Superior temporal gyrus (tissue), 1 donor: ENCODE measurements at regions not wholly inside any gene's neighbourhood (a gene's known extent, or its start where the extent isn't known, plus 50 kb on each side); places are given as distances from the start of the nearest gene placed in this dataset.
A peak's percentile ranks its signal among the peaks of the same experiment; 100 is the strongest.

Source experiments
- DNase-seq: peaks from one replicate; pipeline ENCODE4 v3.0.0-alpha.2; 2016; ENCODE audit errors: extremely low spot score

- DNase-seq: no peak
Measured at GRCh38 chr2:139165601-139166000, 385.4 kb upstream of the NXPH2 start.

DNA sequence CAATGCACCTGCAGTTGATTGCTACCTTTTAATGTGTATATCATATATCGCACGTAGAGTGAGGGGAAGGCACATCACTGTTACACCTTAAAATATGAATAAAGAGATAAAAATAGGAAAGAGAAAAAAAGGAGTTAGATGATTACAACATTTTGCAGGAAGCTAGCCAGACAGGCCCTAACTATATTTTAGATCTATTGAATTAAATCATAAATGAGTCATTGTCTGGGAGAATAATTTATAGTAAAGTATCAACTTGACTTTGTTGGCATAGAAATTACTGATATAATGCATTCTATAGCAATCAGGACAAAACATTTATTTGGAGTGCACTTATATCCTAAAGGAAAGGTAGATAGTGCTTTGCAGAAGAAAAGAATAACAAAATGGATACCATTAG is 384.9 kb upstream of the NXPH2 start:
- DNase-seq: no peak

GRCh38 chr2:139162957-139163356 is 382.8 kb upstream of the NXPH2 start:
- no peak for DNase-seq

- DNase-seq: no peak
Measured at GRCh38 chr2:139162456-139162855, 382.3 kb upstream of the NXPH2 start.

GRCh38 chr2:139160836-139161235 is 380.6 kb upstream of the NXPH2 start:
- no peak for DNase-seq

DNA sequence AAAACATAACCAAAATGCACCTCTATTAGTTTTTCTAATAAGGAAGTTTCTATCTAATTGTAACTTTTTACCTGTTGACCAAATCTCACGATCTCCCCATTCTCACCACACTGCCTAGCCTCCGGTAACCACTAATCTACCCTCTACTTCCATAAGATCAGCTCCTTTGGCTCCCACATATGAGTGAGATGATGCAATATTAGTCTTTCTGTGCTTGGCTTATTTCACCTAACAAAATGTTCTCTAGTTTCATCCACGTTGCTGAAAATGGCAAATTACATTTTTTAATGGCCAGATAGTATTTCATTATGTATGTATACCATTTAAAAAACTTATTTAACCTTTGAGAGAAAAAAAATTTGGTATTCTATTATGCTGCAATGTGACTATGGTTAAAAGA is 379.0 kb upstream of the NXPH2 start:
- DNase-seq: no peak

GRCh38 chr2:139156730-139157129 is 376.5 kb upstream of the NXPH2 start:
- DNase-seq: no peak

- DNase-seq: no peak
Measured at GRCh38 chr2:139155991-139156390, 375.8 kb upstream of the NXPH2 start.

GRCh38 chr2:139142252-139142880 is 362.2 kb upstream of the NXPH2 start:
- no peak for DNase-seq

DNA sequence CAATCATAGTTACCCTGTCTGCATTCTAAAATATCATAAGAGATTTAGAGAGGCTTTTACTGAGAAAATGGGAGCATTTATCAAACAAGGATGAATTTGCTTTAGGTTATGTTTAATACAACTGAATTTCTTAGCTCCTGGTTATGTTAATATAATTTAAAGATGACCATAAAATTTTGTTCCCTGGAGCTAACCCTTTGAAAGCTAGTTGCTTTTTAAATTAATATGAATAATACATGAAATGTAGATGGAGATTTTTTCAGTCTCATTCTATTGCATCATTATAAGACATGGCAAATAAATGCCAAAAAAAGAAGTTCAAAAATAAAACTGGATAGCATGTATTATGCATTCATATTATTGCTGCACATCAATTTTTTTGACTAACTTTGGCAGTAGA is 344.1 kb upstream of the NXPH2 start:
- DNase-seq: no peak

DNA sequence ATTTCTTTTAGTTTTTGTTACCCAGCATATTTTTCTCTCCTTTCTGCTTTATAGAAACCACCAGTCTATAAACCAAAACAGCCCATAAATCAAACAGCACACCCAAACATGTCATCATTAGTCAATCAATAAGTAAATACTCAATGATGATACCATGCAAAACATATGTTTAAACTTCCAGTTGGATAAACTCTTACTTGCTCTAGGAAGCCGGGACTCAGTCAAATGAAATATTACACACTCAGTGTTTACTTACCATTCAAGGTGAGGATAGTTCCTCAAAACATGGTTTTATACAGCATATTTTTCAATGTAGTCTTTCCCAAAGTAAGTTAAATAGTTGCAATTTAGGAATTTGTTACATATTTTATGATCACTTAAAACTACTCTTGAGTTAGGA is 343.6 kb upstream of the NXPH2 start:
- DNase-seq: no peak

DNA sequence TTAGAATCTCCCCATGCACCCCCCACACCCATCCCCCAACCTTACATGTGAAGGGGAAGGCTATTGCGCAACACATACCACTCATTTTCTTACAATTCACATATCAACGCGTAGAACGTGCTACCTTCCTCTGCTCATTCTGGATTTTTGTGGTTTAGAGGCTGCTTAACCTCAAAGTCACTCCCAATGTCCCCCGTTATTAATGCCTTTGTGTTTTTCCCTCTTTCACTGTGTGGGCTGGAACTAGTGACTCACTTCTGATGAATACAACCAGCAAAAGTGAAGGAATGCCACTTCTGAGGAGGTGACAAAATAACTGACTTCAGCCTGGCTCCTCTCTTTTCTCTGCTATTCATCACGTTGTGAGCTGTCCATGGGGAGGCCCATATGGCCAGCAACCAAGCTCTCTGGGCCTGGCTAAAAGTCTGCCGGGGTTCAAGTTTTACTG is 342.5 kb upstream of the NXPH2 start:
- no peak for DNase-seq

GRCh38 chr2:139099721-139100120 is 319.5 kb upstream of the NXPH2 start:
- DNase-seq: no peak

DNA sequence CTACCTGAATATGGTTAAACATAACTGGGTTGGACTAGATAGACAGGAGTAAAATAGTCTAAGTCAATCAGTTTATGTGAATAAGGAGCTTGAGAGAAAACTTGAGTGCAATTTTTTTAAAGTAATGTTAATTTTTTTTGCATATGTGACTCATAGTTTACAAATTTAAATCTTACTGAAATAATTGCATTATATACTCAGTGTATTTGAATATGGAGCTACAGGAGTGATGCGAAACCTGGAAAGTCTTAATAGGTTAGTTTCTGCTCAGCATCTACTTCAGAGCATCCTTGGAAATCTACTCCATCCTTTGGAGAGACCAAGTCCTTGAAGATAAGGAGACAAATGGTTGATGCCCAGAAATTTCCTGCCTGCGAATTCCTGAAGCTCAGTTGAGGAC is 318.8 kb upstream of the NXPH2 start:
- DNase-seq: no peak

- no peak for DNase-seq
Measured at GRCh38 chr2:139083121-139083520, 302.9 kb upstream of the NXPH2 start.

- DNase-seq: peak; percentile 33
Measured at GRCh38 chr2:139080244-139080643, 300.1 kb upstream of the NXPH2 start.

- no peak for DNase-seq
Measured at GRCh38 chr2:139079311-139079710, 299.1 kb upstream of the NXPH2 start.

DNA sequence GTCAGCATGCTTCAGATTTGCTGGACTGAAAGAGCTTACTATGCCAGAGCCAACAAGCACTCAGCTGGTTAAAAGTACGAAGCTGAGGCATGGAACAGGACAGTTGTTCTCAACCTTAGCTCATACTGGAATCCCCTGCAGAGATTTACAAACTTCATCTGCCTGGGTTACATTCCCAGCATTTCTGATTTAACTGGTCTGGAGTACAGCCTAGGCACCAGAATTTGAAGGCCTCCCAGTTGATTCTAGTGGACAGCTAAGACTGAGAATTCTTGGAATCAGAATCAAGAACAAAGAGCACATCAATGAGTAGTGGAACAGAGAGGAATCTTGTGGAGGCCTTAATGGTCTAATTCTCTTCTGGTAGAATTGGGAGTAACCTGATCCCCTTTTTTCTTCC is 298.2 kb upstream of the NXPH2 start:
- DNase-seq: no peak

DNA sequence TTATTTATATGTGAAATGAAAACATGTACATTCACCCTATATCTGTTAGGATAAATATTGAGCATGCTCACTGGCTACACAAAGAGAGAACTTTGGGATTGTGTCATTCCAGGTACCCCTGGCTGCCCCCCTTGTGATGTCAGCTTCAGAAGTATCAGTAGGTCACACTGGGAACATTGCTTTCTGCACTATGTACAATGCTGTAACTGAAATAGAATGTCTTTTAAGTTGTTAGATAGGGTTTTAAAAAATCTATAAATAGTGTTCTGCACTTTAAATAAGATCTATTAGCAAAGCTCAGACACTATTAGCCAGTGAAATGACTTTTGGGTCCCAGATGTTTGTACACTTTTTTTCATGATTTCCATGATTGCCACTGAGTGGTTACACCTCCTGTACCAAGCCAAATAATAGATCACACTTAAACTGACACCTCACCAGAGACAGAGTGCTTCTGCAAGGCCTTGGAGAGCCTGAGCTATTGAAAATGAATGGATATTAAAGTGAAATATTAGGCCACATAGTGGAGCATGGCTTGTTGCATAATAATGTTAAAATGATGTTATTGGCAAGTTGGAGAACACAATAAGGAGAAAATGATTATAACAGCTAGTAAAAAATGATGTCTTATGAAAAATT is 297.0 kb upstream of the NXPH2 start:
- DNase-seq: no peak

GRCh38 chr2:139067874-139068273 is 287.7 kb upstream of the NXPH2 start:
- no peak for DNase-seq

- no peak for DNase-seq
Measured at GRCh38 chr2:139067072-139067471, 286.9 kb upstream of the NXPH2 start.

- no peak for DNase-seq
Measured at GRCh38 chr2:139064159-139064558, 284.0 kb upstream of the NXPH2 start.

DNA sequence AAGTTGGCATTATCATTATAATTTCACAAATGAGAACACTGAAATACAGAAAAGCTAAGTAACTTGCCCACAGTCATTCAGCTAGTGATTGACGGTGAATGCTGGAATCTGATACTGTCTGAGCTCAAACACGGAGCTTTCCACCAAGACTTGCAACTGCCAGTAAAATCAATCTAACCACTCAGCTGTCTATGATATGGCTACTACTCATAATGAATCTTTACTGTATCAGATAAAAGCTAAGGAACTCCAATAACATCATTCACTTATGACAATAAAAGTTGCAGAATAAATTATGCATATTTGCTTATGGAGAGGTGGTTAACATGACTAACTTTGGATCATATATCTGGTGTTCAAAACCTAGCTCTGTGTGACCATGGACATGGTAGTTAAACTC is 279.4 kb upstream of the NXPH2 start:
- no peak for DNase-seq

DNA sequence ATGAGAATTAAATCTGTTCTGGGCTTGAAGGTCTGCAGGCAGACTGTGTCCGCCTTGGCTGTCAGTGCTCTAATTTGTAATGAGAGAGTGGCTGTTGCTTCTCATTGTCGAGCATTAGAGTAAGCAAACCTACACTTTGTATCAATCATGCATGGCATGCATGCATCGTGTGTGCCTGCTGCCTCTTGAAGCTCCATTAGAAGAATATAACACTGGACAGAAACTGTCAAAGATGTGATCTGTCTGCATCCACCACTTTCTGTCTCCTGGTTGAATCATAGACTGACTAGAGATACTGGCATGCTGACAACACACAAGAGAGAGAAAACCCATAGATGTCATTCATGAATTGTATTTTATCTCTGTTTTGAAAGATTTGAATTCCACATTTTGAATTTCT is 275.0 kb upstream of the NXPH2 start:
- DNase-seq: no peak
